B cell (primary cell): ENCODE measurements at regions not wholly inside any gene's neighbourhood (a gene's known extent, or its start where the extent isn't known, plus 50 kb on each side); places are given as distances from the start of the nearest gene placed in this dataset.

Experiments
- CTCF ChIP-seq: fragments of 200-600 bp; IDR thresholded peaks from one replicate; pipeline ENCODE4 v1.8.0; 2022; ENCODE audit warnings: antibody characterized with exemption, mild to moderate bottlenecking
- EZH2 ChIP-seq: IDR thresholded peaks from 2 replicates; pipeline ENCODE4 v1.6.1; 2012; ENCODE audit warnings: borderline replicate concordance, low read depth, mild to moderate bottlenecking, moderate library complexity, low read length; ENCODE audit not compliant: insufficient read depth, poor library complexity, severe bottlenecking

- TF ChIP-seq CTCF (no peak), EZH2 (no peak)
These were observed 85.4 kb upstream of the OSBPL8 start for GRCh38 chr12:76644950-76645349.
